Tibial artery (tissue), 4 donors: ENCODE measurements at regions not wholly inside any gene's neighbourhood (a gene's known extent, or its start where the extent isn't known, plus 50 kb on each side); places are given as distances from the start of the nearest gene placed in this dataset.

Experiments
- DNase-seq, 2 donors: peaks; one replicate each; pipeline ENCODE4 v3.0.0-alpha.2; 2019
- H3K27ac ChIP-seq, 2 donors: fragments of 200-600 bp; sonication (generic) in 1 of 2; 1 replicate in 1 of 2; 2 replicates in 1 of 2; pipeline ENCODE4 v1.5.1; 2018 to 2019; ENCODE audit warnings: mild to moderate bottlenecking in 1 of 2
- H3K27me3 ChIP-seq, 2 donors: fragments of 200-600 bp; sonication (generic) in 1 of 2; one replicate each; pipeline versions ENCODE4 v1.5.1 to v1.6.0; 2016 to 2019
- H3K36me3 ChIP-seq, 3 donors: fragments of 200-600 bp; sonication (generic) in 2 of 3; one replicate each; pipeline ENCODE4 v1.5.1; 2016 to 2019; ENCODE audit warnings: mild to moderate bottlenecking in 2 of 3
- H3K4me1 ChIP-seq, 4 donors: fragments of 200-600 bp; sonication (generic) in 2 of 4; 1 replicate in 3 of 4; 2 replicates in 1 of 4; pipeline ENCODE4 v1.5.1; 2016 to 2019
- H3K4me3 ChIP-seq, 2 donors: fragments of 200-600 bp; sonication (generic) in 1 of 2; 1 replicate in 1 of 2; 2 replicates in 1 of 2; pipeline ENCODE4 v1.5.1; 2018 to 2019; ENCODE audit warnings: mild to moderate bottlenecking in 2 of 2
- H3K9me3 ChIP-seq, 3 donors: fragments of 200-600 bp; sonication (generic) in 1 of 3; one replicate each; pipeline ENCODE4 v1.5.1; 2016 to 2019
- intact Hi-C: fragments of 100-400 bp; cut with DNase I; formaldehyde crosslinking; loops from one replicate; pipeline ENCODE4 v1.15.0; 2023; ENCODE audit warnings: low total_unique reads
- TF ChIP-seq, protein P1 (sequence below), 2 experiments: fragments of 200-600 bp in 1 of 2; fragments of 450-650 bp in 1 of 2; IDR thresholded peaks; one replicate each; pipeline ENCODE4 v1.5.1; 2017 to 2019; ENCODE audit warnings: antibody characterized with exemption in 2 of 2, mild to moderate bottlenecking in 1 of 2, moderate library complexity in 1 of 2

DNA sequence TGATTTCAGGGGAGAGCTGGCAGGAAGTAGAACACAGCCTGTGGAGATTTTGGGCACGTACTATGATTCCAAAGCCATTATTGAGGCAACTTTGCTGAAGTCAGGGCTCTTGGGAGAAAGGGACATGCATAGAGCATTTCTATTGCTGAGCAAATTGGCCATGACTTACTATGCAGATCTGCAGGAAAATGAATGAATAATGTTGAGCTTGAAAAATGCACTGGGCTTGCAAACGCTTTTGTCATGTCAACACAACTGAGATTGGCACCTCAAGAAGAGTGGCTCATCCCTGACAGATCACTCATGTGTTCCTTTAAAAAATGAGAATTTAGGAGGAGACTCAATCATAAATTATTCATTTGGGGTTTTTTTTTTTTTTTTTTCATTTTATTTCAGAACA is 230.5 kb downstream of the MBD2 start:
- no peak for DNase-seq
- Histone ChIP-seq H3K36me3 (no peaks in the 10 kb centered on the region), H3K4me3 (no peak overlapping the region), H3K9me3 (no peaks in the 10 kb centered on the region), H3K27ac (no peak overlapping the region), H3K27me3 (no peaks in the 10 kb centered on the region), H3K4me1 (no peaks in the 10 kb centered on the region)
- TF ChIP-seq, protein P1, sequence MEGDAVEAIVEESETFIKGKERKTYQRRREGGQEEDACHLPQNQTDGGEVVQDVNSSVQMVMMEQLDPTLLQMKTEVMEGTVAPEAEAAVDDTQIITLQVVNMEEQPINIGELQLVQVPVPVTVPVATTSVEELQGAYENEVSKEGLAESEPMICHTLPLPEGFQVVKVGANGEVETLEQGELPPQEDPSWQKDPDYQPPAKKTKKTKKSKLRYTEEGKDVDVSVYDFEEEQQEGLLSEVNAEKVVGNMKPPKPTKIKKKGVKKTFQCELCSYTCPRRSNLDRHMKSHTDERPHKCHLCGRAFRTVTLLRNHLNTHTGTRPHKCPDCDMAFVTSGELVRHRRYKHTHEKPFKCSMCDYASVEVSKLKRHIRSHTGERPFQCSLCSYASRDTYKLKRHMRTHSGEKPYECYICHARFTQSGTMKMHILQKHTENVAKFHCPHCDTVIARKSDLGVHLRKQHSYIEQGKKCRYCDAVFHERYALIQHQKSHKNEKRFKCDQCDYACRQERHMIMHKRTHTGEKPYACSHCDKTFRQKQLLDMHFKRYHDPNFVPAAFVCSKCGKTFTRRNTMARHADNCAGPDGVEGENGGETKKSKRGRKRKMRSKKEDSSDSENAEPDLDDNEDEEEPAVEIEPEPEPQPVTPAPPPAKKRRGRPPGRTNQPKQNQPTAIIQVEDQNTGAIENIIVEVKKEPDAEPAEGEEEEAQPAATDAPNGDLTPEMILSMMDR (IDR thresholded peaks at IDR 0.05), result no peak
- intact Hi-C loops, result no loop called here

DNA sequence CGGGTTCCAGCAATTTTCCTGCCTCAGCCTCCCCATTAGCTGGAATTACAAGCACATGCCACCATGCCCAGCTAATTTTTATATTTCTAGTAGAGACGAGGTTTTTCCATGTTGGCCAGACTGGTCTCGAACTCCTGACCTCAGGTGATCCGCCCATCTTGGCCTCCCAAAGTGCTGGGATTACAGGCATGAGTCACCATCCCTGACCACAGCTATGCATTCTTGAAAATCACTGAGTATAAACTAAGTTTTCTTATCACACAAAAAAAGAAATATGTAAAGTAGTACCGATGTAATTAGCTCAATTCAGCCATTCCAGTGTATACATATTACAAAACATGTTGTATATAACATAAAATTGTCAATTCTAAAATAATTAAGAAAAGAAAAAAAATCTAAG is 232.7 kb downstream of the MBD2 start:
- intact Hi-C loops, result no loop called here
- H3K9me3 ChIP-seq, result no peaks in the 10 kb centered on the region
- H3K4me3 ChIP-seq, result no peak overlapping the region

DNA sequence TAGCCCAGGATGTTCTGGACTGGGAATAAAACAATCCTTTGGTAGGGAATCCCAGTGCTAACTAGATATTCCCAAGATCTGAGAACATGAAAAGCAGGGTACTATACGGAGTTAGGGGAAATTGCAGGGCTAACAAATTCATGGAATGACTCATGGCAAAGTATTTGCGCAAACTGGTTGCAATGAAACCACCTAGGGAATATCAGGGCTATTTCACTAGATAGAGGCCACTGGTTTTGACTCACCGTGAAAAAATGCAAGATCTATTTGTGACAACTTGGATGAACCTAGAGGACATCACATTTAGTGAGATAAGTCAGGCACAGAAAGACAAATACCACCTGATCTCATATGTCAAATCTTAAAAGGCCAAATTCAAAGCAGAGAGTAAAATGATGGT is 233.3 kb downstream of the MBD2 start:
- no peaks in the 10 kb centered on the region for H3K9me3 ChIP-seq
- intact Hi-C loops, result no loop called here
- no peaks in the 10 kb centered on the region for H3K4me1 ChIP-seq
- H3K4me3 ChIP-seq, result no peak overlapping the region
- H3K27me3 ChIP-seq, result no peaks in the 10 kb centered on the region
- TF ChIP-seq, protein P1 (IDR thresholded peaks at IDR 0.05), result no peak
- no peaks in the 10 kb centered on the region for H3K36me3 ChIP-seq
- no peak for DNase-seq
- no peak overlapping the region for H3K27ac ChIP-seq

More for the DNA sequence above, 232.7 kb downstream of the MBD2 start:
- Histone ChIP-seq H3K4me1 (no peaks in the 10 kb centered on the region), H3K36me3 (no peaks in the 10 kb centered on the region), H3K27me3 (no peaks in the 10 kb centered on the region), H3K27ac (no peak overlapping the region)
- no peak for DNase-seq
- TF ChIP-seq, protein P1 (IDR thresholded peaks at IDR 0.05), result no peak

DNA sequence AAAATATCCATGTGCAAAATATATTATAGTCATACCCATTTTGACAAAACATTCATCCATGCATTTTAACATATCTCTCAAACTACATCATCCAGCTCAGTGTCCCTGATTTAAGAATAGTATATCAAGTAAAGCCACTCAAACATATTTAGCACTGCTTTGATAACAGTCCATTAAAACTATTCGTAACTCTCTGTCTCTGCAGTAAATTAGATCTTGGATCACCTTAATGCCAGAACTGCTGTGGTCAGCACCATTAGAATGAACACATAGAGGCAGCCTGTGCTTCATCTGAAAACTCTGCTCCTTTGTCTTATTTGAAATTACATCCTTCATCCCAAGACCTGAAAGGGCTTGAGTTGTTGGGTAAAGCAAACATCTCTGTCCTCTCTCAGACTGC is 234.0 kb downstream of the MBD2 start:
- no peaks in the 10 kb centered on the region for H3K9me3 ChIP-seq
- no peaks in the 10 kb centered on the region for H3K27me3 ChIP-seq
- H3K27ac ChIP-seq, result no peak overlapping the region
- intact Hi-C loops, result no loop called here
- H3K36me3 ChIP-seq, result no peaks in the 10 kb centered on the region
- DNase-seq, result no peak
- no peak overlapping the region for H3K4me3 ChIP-seq
- H3K4me1 ChIP-seq, result no peaks in the 10 kb centered on the region
- TF ChIP-seq, protein P1 (IDR thresholded peaks at IDR 0.05), result no peak

DNA sequence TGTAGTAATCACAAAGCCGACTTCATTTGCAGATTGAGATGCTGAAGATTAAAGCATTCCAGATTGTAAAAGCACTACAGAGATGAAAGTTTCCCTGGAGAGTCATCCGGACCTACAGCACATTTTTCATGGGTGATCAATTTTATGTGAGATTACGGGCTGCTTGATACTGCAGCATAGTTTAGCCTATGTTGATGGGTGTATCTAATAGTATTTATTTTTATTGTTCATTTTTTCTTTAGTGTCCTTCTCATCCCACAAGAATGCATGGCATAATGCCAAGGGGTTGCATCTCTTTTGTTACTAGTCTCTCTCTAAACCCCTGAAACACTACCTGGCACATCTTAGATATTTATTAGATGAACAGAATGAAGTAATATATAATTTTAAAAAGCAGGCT is 240.4 kb downstream of the MBD2 start:
- Histone ChIP-seq H3K27ac (no peak overlapping the region), H3K4me3 (no peak overlapping the region), H3K4me1 (no peaks in the 10 kb centered on the region), H3K9me3 (peaks cover 0 to 10% (median 6%) of the 10 kb centered on the region in 3 donors), H3K27me3 (no peaks in the 10 kb centered on the region), H3K36me3 (no peaks in the 10 kb centered on the region)
- DNase-seq, result no peak
- intact Hi-C loops, result no loop called here
- TF ChIP-seq, protein P1 (IDR thresholded peaks at IDR 0.05), result no peak

DNA sequence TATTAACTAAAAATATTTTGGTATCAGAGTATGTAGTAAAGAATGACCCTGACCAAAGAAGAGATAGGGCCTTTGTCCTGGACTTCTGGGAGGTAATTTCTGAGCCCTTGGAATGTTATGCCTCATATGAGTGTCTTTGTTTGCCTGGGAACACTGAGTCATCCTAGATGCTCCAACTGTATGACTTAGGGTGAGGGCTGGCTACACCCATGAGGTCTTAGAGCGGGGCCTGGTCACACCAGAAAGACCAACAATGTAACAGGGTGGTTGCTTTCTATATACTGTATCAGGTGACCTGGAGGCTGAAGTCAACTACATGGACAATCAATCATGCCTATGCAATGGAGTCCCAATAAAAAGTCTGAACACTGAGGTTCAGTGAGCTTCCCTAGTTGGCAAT is 253.1 kb downstream of the MBD2 start:
- DNase-seq, result no peak
- H3K27ac ChIP-seq, result no peak overlapping the region
- no peak overlapping the region for H3K4me3 ChIP-seq
- no peaks in the 10 kb centered on the region for H3K36me3 ChIP-seq
- no peaks in the 10 kb centered on the region for H3K4me1 ChIP-seq
- H3K9me3 ChIP-seq, result no peaks in the 10 kb centered on the region
- H3K27me3 ChIP-seq, result no peaks in the 10 kb centered on the region
- TF ChIP-seq, protein P1 (IDR thresholded peaks at IDR 0.05), result no peak
- intact Hi-C loops, result no loop called here
